IgD-negative memory B cell (primary cell): ENCODE measurements at regions not wholly inside any gene's neighbourhood (a gene's known extent, or its start where the extent isn't known, plus 50 kb on each side); places are given as distances from the start of the nearest gene placed in this dataset.
"Not testable (repeated sequence)": the region's sequence is repeated elsewhere in the genome, so short reads cannot be mapped to it uniquely, and the experiment has no call there.

Experiments
- H3K27ac Mint-ChIP-seq, 3 donors: one replicate each; pipeline ENCODE4 v1.8.0; 2020 to 2022; ENCODE audit warnings: mild to moderate bottlenecking in 3 of 3, mixed read lengths in 3 of 3, moderate library complexity in 1 of 3
- H3K27me3 Mint-ChIP-seq: one replicate; pipeline ENCODE4 v1.8.0; 2021; ENCODE audit warnings: mixed read lengths
- H3K36me3 Mint-ChIP-seq: one replicate; pipeline ENCODE4 v1.8.0; 2020; ENCODE audit warnings: mild to moderate bottlenecking, mixed read lengths
- H3K4me1 Mint-ChIP-seq, 3 donors: one replicate each; pipeline ENCODE4 v1.8.0; 2020 to 2022; ENCODE audit warnings: mixed read lengths in 3 of 3, mild to moderate bottlenecking in 1 of 3
- H3K4me3 Mint-ChIP-seq, 4 donors: one replicate each; pipeline ENCODE4 v1.8.0; 2020 to 2022; ENCODE audit warnings: mild to moderate bottlenecking in 4 of 4, mixed read lengths in 4 of 4, moderate library complexity in 3 of 4
- H3K9me3 Mint-ChIP-seq, 3 donors: one replicate each; pipeline ENCODE4 v1.8.0; 2020 to 2021; ENCODE audit warnings: mixed read lengths in 3 of 3, mild to moderate bottlenecking in 1 of 3

DNA sequence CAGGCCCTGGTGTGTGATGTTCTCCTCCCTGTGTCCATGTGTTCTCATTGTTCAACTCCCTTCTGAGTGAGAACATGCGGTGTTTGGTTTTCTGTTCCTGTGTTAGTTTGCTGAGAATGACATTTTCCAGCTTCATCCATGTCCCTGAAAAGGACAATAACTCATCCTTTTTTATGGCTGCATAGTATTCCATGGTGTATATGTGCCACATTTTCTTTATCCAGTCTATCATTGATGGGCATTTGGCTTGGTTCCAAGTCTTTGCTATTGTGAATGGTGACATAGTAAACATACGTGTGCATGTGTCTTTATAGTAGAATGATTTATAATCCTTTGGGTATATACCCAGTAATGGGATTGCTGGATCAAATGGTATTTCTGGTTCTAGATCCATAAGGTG, 964.6 kb upstream of the CITED2 start:
- H3K4me1 Mint-ChIP-seq, H3K27ac Mint-ChIP-seq, H3K9me3 Mint-ChIP-seq, H3K36me3 Mint-ChIP-seq, H3K4me3 Mint-ChIP-seq, H3K27me3 Mint-ChIP-seq: not testable (repeated sequence)

DNA sequence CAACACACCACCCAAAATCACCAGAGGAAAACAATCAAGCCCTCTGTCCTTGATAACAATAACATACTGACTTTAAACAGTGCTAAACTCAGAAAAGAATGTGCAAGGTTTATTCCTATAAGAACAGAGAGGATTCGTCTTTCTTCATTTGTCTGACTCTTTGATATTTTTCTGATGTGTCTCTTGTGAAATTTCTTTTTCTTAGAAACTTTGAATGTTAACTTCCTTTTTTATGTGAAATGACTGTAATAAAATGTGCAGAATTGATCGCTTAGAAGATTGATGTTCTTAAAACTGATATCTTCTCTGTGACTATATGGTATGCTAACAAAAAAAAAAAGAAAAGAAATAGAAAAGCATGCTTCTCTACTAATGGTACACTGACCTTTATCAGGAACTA, 947.4 kb upstream of the CITED2 start:
- Mint-ChIP-seq H3K27ac (no peak overlapping the region), H3K4me3 (no peak overlapping the region), H3K27me3 (no peaks in the 10 kb centered on the region), H3K4me1 (peaks cover 6 to 14% (median 12%) of the 10 kb centered on the region in 3 donors), H3K9me3 (peaks cover 1 to 4% (median 4%) of the 10 kb centered on the region in 3 donors), H3K36me3 (no peaks in the 10 kb centered on the region)

DNA sequence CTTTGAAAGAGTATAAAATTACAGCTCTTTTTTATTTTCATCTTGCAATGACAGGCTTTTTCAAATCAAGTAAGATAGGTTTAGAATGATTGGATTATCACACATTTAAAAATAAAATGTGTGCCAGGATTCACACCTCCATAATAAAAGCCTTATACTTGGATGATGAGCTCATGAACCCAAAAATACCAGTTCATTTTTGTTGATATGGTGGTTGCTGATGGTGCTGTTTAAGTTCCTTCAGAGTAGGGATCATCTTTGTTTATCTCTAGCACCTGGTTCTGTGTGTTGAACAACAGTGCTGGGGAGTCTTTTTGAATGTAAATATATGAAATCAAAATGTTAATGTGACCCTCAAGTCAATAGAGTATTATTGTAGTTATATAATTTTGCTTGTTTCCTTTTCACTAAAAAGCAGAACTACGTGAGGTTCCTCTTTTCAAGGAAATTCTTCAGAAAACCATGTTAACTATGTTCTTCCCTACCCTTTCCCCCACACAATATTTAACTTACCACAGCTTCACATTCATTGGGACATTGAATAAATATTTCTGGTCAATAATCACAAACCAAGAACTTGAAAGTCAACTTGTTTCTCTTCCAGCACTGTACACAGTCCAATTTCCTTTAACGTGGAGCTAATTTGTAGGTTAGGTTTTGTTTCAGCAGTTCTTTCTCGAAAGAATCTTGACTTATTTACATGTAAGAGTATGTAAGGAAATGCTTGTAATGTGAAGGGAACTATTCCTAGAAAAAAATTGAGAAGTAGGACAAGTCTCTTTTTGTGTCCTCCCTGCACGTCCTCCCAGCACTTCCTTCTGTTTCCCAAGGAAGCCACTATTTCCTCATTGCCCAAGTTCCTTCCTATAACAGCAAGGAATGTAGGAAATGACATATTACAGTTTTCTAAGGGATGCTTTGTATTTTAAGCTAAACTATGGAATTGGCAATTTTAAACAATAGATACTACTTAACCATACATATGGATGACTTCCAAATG, 945.9 kb upstream of the CITED2 start:
- H3K4me3 Mint-ChIP-seq = peak overlapping the region in 2 of 4 donors; percentile 20 to 46
- peaks cover 6 to 14% (median 12%) of the 10 kb centered on the region in 3 donors for H3K4me1 Mint-ChIP-seq
- peaks cover 0 to 1% (median 0%) of the 10 kb centered on the region in 3 donors for H3K9me3 Mint-ChIP-seq
- no peak overlapping the region for H3K27ac Mint-ChIP-seq
- no peaks in the 10 kb centered on the region for H3K36me3 Mint-ChIP-seq
- no peaks in the 10 kb centered on the region for H3K27me3 Mint-ChIP-seq

DNA sequence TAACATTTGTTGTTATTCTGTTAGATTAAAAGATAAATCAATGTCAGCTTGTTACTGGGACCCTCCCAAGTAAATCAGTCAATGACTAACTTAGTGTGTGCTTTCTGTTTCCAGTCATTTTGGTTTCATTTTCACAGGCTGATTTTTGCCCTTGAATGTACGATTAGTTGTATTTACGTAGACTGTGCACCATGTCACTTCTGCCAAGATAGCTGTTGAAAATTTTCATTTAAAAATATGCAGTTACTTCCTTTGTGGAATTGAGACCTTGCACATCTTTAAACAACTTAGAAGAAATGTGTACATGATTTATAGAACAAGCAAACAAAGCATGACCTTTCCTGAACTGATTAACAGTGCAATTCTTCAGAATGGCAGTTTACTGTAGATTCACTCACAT, 944.8 kb upstream of the CITED2 start:
- Mint-ChIP-seq H3K27ac (no peak overlapping the region), H3K4me1 (peaks cover 6 to 14% (median 12%) of the 10 kb centered on the region in 3 donors), H3K27me3 (no peaks in the 10 kb centered on the region), H3K4me3 (peak overlapping the region in 1 of 4 donors; percentile 27), H3K36me3 (no peaks in the 10 kb centered on the region), H3K9me3 (no peaks in the 10 kb centered on the region)

DNA sequence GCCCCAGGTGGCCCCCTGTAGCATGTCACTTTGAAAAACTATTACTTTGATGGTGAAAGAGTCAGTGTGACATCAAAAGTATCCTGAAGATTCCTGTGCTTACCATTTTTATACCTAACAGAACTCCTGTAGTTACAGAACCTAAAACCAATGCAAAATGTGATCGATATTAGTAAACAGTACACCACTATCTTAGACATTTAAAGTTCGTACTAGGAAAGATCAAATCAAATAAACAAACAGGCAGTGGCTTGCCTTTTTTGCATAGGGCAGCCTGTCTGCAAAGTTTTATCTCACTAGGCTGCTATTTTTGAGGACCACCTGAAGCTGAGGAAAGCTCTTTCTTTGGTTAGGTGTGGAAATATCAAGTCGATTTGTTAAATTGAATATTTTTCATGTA, 944.0 kb upstream of the CITED2 start:
- H3K36me3 Mint-ChIP-seq = no peaks in the 10 kb centered on the region

DNA sequence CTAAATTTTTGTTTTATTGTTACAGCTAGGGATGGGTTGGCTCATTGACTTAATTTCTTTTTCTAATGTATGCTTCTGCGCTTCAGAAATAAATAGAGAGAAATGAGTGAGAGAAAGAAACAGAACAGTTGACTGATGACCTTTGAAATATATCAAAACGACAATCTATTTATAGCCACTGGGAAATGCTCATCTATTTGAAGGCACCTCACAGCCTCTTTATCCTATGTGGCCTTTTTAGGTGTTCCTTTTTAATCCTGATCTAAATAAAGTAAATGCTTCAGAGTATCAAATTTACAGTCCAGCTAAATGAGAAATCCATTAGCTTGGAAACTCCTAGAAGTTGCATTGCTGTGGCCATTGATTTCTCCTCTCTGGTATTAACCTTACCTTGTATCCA, 943.5 kb upstream of the CITED2 start:
- H3K27ac Mint-ChIP-seq = peak overlapping the region in 1 of 3 donors; percentile 6
- peaks cover 6 to 14% (median 12%) of the 10 kb centered on the region in 3 donors for H3K4me1 Mint-ChIP-seq
- H3K4me3 Mint-ChIP-seq = no peak overlapping the region
- H3K9me3 Mint-ChIP-seq = no peaks in the 10 kb centered on the region
- no peaks in the 10 kb centered on the region for H3K27me3 Mint-ChIP-seq
- no peaks in the 10 kb centered on the region for H3K36me3 Mint-ChIP-seq

More for the DNA sequence above, 944.0 kb upstream of the CITED2 start:
- H3K9me3 Mint-ChIP-seq = no peaks in the 10 kb centered on the region
- H3K27ac Mint-ChIP-seq = peak overlapping the region in 1 of 3 donors; percentile 6
- no peaks in the 10 kb centered on the region for H3K27me3 Mint-ChIP-seq
- no peak overlapping the region for H3K4me3 Mint-ChIP-seq
- peaks cover 6 to 14% (median 12%) of the 10 kb centered on the region in 3 donors for H3K4me1 Mint-ChIP-seq

DNA sequence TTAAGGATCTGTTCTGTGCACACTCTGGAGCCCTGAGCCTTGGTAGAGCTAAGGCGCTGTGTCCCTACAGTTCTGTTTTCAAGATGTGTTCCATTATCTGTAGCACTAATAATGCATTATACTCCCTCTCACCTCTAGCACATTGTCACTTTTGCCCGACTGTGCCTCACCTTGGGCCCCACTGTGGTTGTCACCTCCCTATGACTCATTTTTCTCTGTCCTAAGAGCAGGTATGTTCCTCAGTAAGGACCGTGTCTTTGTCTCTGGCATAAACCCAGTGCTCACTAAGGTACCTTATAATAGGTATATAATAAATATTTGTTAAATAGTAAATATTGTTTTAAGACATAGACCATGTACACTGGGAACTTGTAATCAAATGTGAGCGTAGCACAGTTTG, 942.5 kb upstream of the CITED2 start:
- no peaks in the 10 kb centered on the region for H3K36me3 Mint-ChIP-seq
- H3K27ac Mint-ChIP-seq = no peak overlapping the region
- H3K4me3 Mint-ChIP-seq = no peak overlapping the region
- H3K27me3 Mint-ChIP-seq = no peaks in the 10 kb centered on the region
- no peaks in the 10 kb centered on the region for H3K9me3 Mint-ChIP-seq
- H3K4me1 Mint-ChIP-seq = peaks cover 6 to 14% (median 12%) of the 10 kb centered on the region in 3 donors

DNA sequence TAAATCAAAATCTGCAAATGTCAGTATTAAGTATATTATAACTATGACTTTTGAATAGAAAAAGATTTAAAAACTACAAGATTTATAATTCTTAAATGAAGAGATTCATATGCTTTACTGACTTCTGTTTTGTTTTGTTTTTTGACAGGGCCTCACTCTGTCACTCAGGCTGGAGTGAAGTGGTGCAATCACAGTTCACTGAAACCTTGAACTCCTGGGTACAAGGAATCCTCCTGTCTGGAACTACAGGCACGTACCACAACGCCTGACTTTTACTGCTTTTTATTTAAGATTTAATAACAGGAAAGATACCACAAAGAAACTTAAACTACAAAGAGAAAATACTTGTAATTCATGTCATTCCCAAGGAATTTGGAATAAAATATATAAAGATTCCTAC, 940.2 kb upstream of the CITED2 start:
- peaks cover 0 to 8% (median 5%) of the 10 kb centered on the region in 3 donors for H3K4me1 Mint-ChIP-seq
- no peak overlapping the region for H3K4me3 Mint-ChIP-seq
- H3K27ac Mint-ChIP-seq = no peak overlapping the region
- no peaks in the 10 kb centered on the region for H3K36me3 Mint-ChIP-seq
- H3K27me3 Mint-ChIP-seq = no peaks in the 10 kb centered on the region
- no peaks in the 10 kb centered on the region for H3K9me3 Mint-ChIP-seq

DNA sequence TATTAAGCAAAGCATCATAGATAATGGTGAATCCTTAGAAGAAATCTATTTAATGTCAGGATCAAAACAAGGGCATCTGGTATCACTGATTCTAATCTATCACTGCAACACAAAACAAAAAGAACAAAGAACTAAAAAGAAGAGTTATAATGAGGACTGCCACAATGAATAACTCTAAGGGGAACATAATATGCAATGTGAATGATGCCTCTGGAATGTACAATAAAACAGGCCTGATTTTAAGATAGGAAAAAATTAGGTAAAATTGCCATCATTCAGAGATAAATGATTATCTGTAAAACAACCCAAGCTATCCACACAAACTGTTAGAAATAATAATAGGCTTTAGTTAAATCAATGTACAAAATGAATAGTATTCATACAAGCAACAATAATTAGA, 936.7 kb upstream of the CITED2 start:
- H3K27ac Mint-ChIP-seq = no peak overlapping the region
- no peaks in the 10 kb centered on the region for H3K36me3 Mint-ChIP-seq
- H3K27me3 Mint-ChIP-seq = no peaks in the 10 kb centered on the region
- no peak overlapping the region for H3K4me3 Mint-ChIP-seq
- H3K9me3 Mint-ChIP-seq = no peaks in the 10 kb centered on the region
- H3K4me1 Mint-ChIP-seq = no peaks in the 10 kb centered on the region

DNA sequence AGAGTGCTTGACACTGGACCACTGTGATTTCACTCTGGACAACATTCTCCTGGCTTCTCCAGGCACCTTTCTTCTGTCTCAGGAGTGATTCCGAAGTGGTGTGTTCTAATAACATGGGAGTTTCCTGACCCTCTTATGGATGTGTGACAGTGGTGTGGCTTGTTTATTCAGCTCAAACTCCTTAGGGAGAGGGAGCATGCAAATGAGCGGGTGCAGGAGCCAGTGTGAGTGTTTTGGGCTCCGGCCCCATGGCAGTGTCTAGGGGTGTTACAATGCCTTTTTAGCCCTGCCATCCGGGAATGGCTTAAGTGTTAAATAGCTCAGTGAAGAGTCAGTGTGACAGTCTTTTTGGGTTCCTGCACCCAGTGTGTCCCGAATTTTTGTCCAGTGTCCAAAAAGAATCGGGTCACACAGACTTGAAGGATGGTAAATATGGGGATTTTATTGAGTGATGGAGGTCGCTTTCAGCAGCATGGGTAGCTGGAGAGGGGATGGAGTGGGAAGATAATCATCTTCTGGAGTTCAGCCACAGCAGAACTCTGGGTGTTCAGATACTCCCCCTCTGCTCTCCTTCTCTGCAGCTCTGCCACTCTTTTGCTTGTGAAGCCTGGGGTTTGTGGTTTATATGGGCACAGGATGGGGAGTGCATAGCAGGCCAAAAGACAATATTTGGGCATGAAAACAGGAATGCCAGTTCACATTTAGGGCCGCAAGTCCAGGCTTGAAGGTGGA, 928.9 kb upstream of the CITED2 start:
- H3K27ac Mint-ChIP-seq = no peak overlapping the region
- no peaks in the 10 kb centered on the region for H3K36me3 Mint-ChIP-seq
- H3K27me3 Mint-ChIP-seq = peaks cover 2% of the 10 kb centered on the region
- no peaks in the 10 kb centered on the region for H3K9me3 Mint-ChIP-seq
- H3K4me1 Mint-ChIP-seq = no peaks in the 10 kb centered on the region
- H3K4me3 Mint-ChIP-seq = no peak overlapping the region

DNA sequence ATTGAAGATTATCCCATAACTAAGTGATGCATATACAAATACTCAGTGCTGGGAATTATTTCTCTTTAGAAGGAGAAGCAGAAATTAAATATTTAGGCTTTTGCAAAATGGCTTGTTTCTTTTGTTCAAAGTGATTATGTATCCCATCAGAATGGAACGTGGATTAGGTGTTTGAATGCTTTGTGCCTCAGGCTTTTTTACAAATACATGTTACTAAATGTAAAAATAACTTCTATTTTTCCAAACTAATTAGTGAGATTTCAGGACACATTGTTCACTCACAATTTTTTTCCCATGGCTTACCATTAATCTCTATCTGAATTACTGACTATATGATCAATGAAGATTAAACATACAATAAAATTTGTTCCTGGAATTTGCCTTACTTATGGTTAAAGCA, 925.9 kb upstream of the CITED2 start:
- H3K9me3 Mint-ChIP-seq = peaks cover 0 to 2% (median 0%) of the 10 kb centered on the region in 3 donors
- peaks cover 2% of the 10 kb centered on the region for H3K27me3 Mint-ChIP-seq
- H3K4me3 Mint-ChIP-seq = no peak overlapping the region
- no peak overlapping the region for H3K27ac Mint-ChIP-seq
- H3K36me3 Mint-ChIP-seq = no peaks in the 10 kb centered on the region
- no peaks in the 10 kb centered on the region for H3K4me1 Mint-ChIP-seq

DNA sequence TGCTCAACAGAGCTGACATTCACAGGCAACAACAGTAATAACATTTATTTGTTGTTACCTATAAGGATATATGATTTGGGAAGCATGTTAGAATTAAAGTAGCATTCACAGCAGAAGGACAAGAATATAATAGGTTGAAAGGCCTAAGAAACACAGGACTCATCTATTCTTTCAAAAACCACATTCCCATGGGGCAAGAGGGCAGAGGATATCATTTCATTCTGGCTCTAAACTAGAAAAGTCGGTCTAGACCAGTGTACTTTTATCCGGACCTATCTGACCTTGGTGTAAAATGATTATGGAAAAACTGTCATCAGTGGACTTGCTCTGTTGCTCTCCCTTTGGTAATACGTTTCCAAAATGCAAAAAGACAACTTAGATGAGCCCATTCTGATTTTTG, 914.7 kb upstream of the CITED2 start:
- no peak overlapping the region for H3K27ac Mint-ChIP-seq
- no peaks in the 10 kb centered on the region for H3K4me1 Mint-ChIP-seq
- H3K27me3 Mint-ChIP-seq = no peaks in the 10 kb centered on the region
- H3K4me3 Mint-ChIP-seq = no peak overlapping the region
- H3K36me3 Mint-ChIP-seq = no peaks in the 10 kb centered on the region
- H3K9me3 Mint-ChIP-seq = peaks cover 0 to 2% (median 2%) of the 10 kb centered on the region in 3 donors

DNA sequence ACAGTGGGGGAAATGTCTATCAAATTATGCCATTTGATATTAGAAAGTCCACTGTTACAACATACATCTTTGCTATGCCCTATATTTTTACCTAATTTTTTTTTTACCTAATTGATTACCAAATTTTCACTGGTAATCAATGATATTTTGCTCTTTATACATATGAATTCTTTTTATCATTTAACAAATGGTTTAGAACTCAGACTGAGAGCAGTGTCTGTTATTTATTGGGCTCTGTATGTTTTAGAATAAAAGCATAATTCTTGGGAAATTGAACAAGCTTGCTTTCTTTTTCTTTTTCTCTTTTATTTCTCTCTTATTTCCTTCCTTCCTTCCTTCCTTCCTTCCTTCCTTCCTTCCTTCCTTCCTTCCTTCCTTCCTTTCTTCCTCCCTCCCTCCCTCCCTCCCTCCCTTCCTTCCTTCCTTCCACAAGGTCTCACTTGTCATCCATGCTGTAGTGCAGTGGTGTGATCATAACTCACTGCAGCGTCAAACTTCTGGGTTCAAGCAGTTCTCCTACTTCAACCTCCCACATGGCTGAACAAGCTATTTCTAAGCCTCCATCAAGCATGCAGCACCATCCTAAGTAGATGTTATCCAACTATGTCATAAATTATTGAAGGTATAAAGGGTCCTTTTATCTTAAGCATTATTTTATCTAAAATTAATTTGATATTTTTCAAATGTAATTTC, 911.7 kb upstream of the CITED2 start:
- H3K27me3 Mint-ChIP-seq = no peaks in the 10 kb centered on the region
- H3K36me3 Mint-ChIP-seq = no peaks in the 10 kb centered on the region
- no peaks in the 10 kb centered on the region for H3K4me1 Mint-ChIP-seq
- H3K27ac Mint-ChIP-seq = no peak overlapping the region
- H3K9me3 Mint-ChIP-seq = peaks cover 0 to 1% (median 0%) of the 10 kb centered on the region in 3 donors
- H3K4me3 Mint-ChIP-seq = no peak overlapping the region

DNA sequence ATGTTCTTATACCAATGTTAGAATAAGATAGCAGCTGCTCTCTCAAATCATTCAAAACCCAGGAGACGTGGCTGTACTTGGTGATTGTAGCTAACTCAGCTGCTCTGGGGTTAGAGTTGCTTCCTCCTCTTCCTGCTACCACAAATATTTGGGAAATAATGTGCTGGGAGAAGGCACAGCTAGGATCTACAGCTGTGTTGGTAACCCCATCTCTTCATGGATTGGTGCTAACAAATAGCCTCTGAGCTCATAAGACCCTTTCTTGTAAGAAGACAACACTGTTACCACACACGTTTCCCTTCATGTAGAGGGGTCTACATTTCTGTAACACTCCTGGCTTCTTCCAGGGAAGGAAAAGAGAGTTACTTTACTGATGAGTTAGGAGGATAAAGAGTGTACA, 911.0 kb upstream of the CITED2 start:
- H3K36me3 Mint-ChIP-seq = no peaks in the 10 kb centered on the region
- no peak overlapping the region for H3K27ac Mint-ChIP-seq

DNA sequence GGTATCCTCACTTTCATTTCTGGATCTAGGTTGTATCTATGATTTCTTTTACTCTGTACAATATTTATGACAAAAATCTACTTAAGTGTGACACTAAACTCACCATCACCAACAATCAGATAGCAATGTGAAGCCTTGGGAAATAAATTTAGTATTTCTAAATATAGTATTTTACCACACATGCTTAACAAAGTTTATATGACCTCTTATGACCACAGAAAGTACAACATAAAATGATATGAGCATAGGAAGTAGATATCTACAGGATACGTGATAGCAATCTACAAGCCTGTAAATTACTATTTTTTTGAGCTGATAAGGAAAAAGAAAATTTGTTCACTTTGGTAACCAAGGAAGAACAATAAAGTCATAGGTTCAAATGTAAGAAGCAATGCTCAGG, 910.4 kb upstream of the CITED2 start:
- no peaks in the 10 kb centered on the region for H3K36me3 Mint-ChIP-seq
- no peak overlapping the region for H3K4me3 Mint-ChIP-seq
- H3K27ac Mint-ChIP-seq = no peak overlapping the region
- no peaks in the 10 kb centered on the region for H3K9me3 Mint-ChIP-seq
- H3K27me3 Mint-ChIP-seq = no peaks in the 10 kb centered on the region
- H3K4me1 Mint-ChIP-seq = no peaks in the 10 kb centered on the region

More for the DNA sequence above, 911.0 kb upstream of the CITED2 start:
- Mint-ChIP-seq H3K4me1 (no peaks in the 10 kb centered on the region), H3K9me3 (no peaks in the 10 kb centered on the region), H3K27me3 (no peaks in the 10 kb centered on the region), H3K4me3 (no peak overlapping the region)
